ENCODE measurements at regions not wholly inside any gene's neighbourhood (a gene's known extent, or its start where the extent isn't known, plus 50 kb on each side); places are given as distances from the start of the nearest gene placed in this dataset.

- Histone ChIP-seq H3K9me3 (ENCODE audit: control insufficient read depth in 4 of 4, insufficient read depth in 3 of 4, low read length in 3 of 4) (no peaks in the 10 kb centered on the region), H3K27me3 (ENCODE audit: control insufficient read depth in 3 of 3, insufficient read depth in 3 of 3, low read length in 2 of 3) (no peaks in the 10 kb centered on the region), H3K4me1 (ENCODE audit: control insufficient read depth in 5 of 5, insufficient read depth in 5 of 5, low read length in 5 of 5) (peaks cover 0 to 9% (median 0%) of the 10 kb centered on the region in 5 donors), H3K4me3 (no peak overlapping the region), H3K36me3 (ENCODE audit: control insufficient read depth in 4 of 4, insufficient read depth in 4 of 4, low read length in 4 of 4) (no peaks in the 10 kb centered on the region), H3K9ac (ENCODE audit: insufficient read depth in 1 of 2, low read length in 2 of 2) (no peak overlapping the region), H3K27ac (ENCODE audit: low read depth in 1 of 2, low read length in 1 of 2) (no peak overlapping the region)
- no peak for DNase-seq
- TF ChIP-seq CTCF (IDR thresholded peaks at IDR 0.05; ENCODE audit: control extremely low read depth, extremely low read depth), result no peak
- 74 to 85% methylated on average over 2 of the region's 2 CpGs for WGBS, 2 donors
- no peak for ATAC-seq (ENCODE audit: insufficient read depth, low FRiP score)
These were observed 558.7 kb downstream of the TUSC7 start for GRCh38 chr3:117268318-117268717.

DNA sequence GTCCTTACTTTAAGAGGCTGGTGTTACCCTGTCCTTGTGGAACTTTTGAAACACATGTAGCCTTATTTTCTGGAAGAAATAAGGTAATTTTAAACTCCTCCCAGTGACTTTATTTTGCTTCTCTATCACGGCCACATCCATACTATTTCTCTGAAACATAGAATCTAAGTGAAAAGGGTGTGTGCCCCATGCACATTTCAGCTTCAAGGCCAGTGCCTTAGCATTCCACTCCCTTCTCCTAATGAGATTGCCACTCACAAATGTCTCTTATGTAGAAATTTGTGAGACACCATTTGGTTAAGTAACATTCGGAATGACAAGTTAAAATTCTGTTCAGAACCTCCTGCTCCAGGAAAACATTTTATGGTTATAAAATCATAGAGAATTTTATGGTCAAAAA lies 562.7 kb downstream of the TUSC7 start:
- Histone ChIP-seq H3K27me3 (ENCODE audit: control insufficient read depth in 3 of 3, insufficient read depth in 3 of 3, low read length in 2 of 3) (no peaks in the 10 kb centered on the region), H3K4me3 (no peak overlapping the region), H3K36me3 (ENCODE audit: control insufficient read depth in 4 of 4, insufficient read depth in 4 of 4, low read length in 4 of 4) (no peaks in the 10 kb centered on the region), H3K27ac (ENCODE audit: low read depth in 1 of 2, low read length in 1 of 2) (no peak overlapping the region), H3K4me1 (ENCODE audit: control insufficient read depth in 5 of 5, insufficient read depth in 5 of 5, low read length in 5 of 5) (no peaks in the 10 kb centered on the region), H3K9ac (ENCODE audit: insufficient read depth in 1 of 2, low read length in 2 of 2) (no peak overlapping the region), H3K9me3 (ENCODE audit: control insufficient read depth in 4 of 4, insufficient read depth in 3 of 4, low read length in 3 of 4) (no peaks in the 10 kb centered on the region)
- TF ChIP-seq CTCF (IDR thresholded peaks at IDR 0.05; ENCODE audit: control extremely low read depth, extremely low read depth), result no peak
- ATAC-seq (ENCODE audit: insufficient read depth, low FRiP score) (no peak), DNase-seq (no peak)
- WGBS, 2 donors, result 82 to 84% methylated on average over 2 of the region's 2 CpGs

GRCh38 chr3:117272876-117273523 lies 563.4 kb downstream of the TUSC7 start:
- Histone ChIP-seq H3K27me3 (ENCODE audit: control insufficient read depth in 3 of 3, insufficient read depth in 3 of 3, low read length in 2 of 3) (no peaks in the 10 kb centered on the region), H3K9ac (ENCODE audit: insufficient read depth in 1 of 2, low read length in 2 of 2) (no peak overlapping the region), H3K27ac (ENCODE audit: low read depth in 1 of 2, low read length in 1 of 2) (no peak overlapping the region), H3K36me3 (ENCODE audit: control insufficient read depth in 4 of 4, insufficient read depth in 4 of 4, low read length in 4 of 4) (no peaks in the 10 kb centered on the region), H3K4me1 (ENCODE audit: control insufficient read depth in 5 of 5, insufficient read depth in 5 of 5, low read length in 5 of 5) (no peaks in the 10 kb centered on the region), H3K9me3 (ENCODE audit: control insufficient read depth in 4 of 4, insufficient read depth in 3 of 4, low read length in 3 of 4) (no peaks in the 10 kb centered on the region), H3K4me3 (no peak overlapping the region)
- DNase-seq (no peak), ATAC-seq (ENCODE audit: insufficient read depth, low FRiP score) (no peak)
- 65 to 82% methylated on average over 5 of the region's 5 CpGs for WGBS, 2 donors
- TF ChIP-seq CTCF (IDR thresholded peaks at IDR 0.05; ENCODE audit: control extremely low read depth, extremely low read depth), result no peak

DNA sequence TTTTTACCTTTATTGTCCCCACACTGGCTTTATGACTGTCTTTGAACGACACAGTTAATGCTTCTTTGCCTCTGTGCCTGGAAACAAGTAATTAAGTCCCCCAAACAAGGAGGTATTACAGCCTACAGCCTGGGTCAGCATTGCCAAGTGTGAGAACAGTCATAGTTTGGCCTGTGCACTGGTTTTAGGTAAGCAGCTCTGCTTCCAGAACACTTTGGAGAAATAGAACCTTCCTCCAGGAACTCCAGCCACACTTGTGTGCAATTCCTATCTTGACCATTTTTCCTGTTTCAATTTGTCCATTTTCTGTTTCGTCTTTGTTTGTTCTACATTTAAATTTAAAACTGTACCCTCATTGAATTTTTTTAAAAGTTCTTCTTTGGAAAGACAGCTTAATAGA lies 568.2 kb downstream of the TUSC7 start:
- Histone ChIP-seq H3K4me3 (no peak overlapping the region), H3K36me3 (ENCODE audit: control insufficient read depth in 4 of 4, insufficient read depth in 4 of 4, low read length in 4 of 4) (no peaks in the 10 kb centered on the region), H3K4me1 (ENCODE audit: control insufficient read depth in 5 of 5, insufficient read depth in 5 of 5, low read length in 5 of 5) (peaks cover 0 to 10% (median 0%) of the 10 kb centered on the region in 5 donors), H3K9ac (ENCODE audit: insufficient read depth in 1 of 2, low read length in 2 of 2) (no peak overlapping the region), H3K27me3 (ENCODE audit: control insufficient read depth in 3 of 3, insufficient read depth in 3 of 3, low read length in 2 of 3) (no peaks in the 10 kb centered on the region), H3K9me3 (ENCODE audit: control insufficient read depth in 4 of 4, insufficient read depth in 3 of 4, low read length in 3 of 4) (no peaks in the 10 kb centered on the region), H3K27ac (ENCODE audit: low read depth in 1 of 2, low read length in 1 of 2) (no peak overlapping the region)
- ATAC-seq (ENCODE audit: insufficient read depth, low FRiP score) (no peak), DNase-seq (no peak)
- 54 to 60% methylated on average over 2 of the region's 2 CpGs for WGBS, 2 donors
- no peak for TF ChIP-seq CTCF (IDR thresholded peaks at IDR 0.05; ENCODE audit: control extremely low read depth, extremely low read depth)
